BLaER1 treated with 17β-estradiol and CSF1 and Interleukin-3, amounts not matched to agents 10 nM and 100 nM (cell line): ENCODE measurements at regions not wholly inside any gene's neighbourhood (a gene's known extent, or its start where the extent isn't known, plus 50 kb on each side); places are given as distances from the start of the nearest gene placed in this dataset.
"Not testable (repeated sequence)": the region's sequence is repeated elsewhere in the genome, so short reads cannot be mapped to it uniquely, and the experiment has no call there.

ENCODE experiments used
- H3K27ac ChIP-seq, 11 experiments: shearing (Covaris generic); formaldehyde crosslinking; 2 replicates each; pipeline ENCODE4 v1.8.1; 2022
- H3K27me3 ChIP-seq, 11 experiments: shearing (Covaris generic); formaldehyde crosslinking; 2 replicates each; pipeline ENCODE4 v1.8.1; 2022
- H3K36me3 ChIP-seq, 11 experiments: shearing (Covaris generic); formaldehyde crosslinking; 2 replicates each; pipeline ENCODE4 v1.8.1; 2022
- H3K4me1 ChIP-seq, 10 experiments: shearing (Covaris generic); formaldehyde crosslinking; 2 replicates each; pipeline ENCODE4 v1.8.1; 2022
- H3K4me2 ChIP-seq, 11 experiments: shearing (Covaris generic); formaldehyde crosslinking; 2 replicates each; pipeline ENCODE4 v1.8.1; 2022
- H3K4me3 ChIP-seq, 10 experiments: shearing (Covaris generic); formaldehyde crosslinking; 2 replicates each; pipeline ENCODE4 v1.8.1; 2022
- H3K9ac ChIP-seq, 11 experiments: shearing (Covaris generic); formaldehyde crosslinking; 2 replicates each; pipeline ENCODE4 v1.8.1; 2022
- H3K9me3 ChIP-seq, 11 experiments: shearing (Covaris generic); formaldehyde crosslinking; replicated peaks in 1 of 11; 2 replicates each; pipeline ENCODE4 v1.8.1; 2022
- H4K20me1 ChIP-seq, 11 experiments: shearing (Covaris generic); formaldehyde crosslinking; 2 replicates each; pipeline ENCODE4 v1.8.1; 2022
- Cebpa-rat ChIP-seq, 11 experiments: shearing (Covaris generic); IDR thresholded peaks; 2 replicates each; pipeline ENCODE4 v1.8.1; 2022

- H3K4me3 ChIP-seq, result no peak overlapping the region
- H3K4me1 ChIP-seq, result peaks cover 0 to 41% (median 26%) of the 10 kb centered on the region in 10 experiments; a peak in 14 of 20 replicates
- peak overlapping the region in 3 of 11 experiments; percentile 2 to 16 (median 9); a peak in 1 of 22 replicates for H3K4me2 ChIP-seq
- H4K20me1 ChIP-seq, result no peaks in the 10 kb centered on the region
- TF ChIP-seq Cebpa-rat (IDR thresholded peaks at IDR 0.05), result no peak
- no peak overlapping the region for H3K9ac ChIP-seq
- no peak overlapping the region for H3K27ac ChIP-seq
- H3K9me3 ChIP-seq, result no peaks in the 10 kb centered on the region
- H3K36me3 ChIP-seq, result no peaks in the 10 kb centered on the region
- H3K27me3 ChIP-seq, result no peaks in the 10 kb centered on the region
Measured at GRCh38 chr1:5729636-5730145, 262.5 kb downstream of the NPHP4 start.

- Histone ChIP-seq H3K9me3 (peaks cover 2 to 7% (median 6%) of the 10 kb centered on the region in 11 experiments), H3K36me3 (no peaks in the 10 kb centered on the region; a peak in 1 of 22 replicates), H3K27me3 (no peaks in the 10 kb centered on the region), H3K9ac (no peak overlapping the region), H3K4me2 (peak overlapping the region in 7 of 11 experiments; percentile 24 to 60 (median 49); a peak in 11 of 22 replicates), H3K4me3 (no peak overlapping the region), H3K27ac (no peak overlapping the region), H4K20me1 (no peaks in the 10 kb centered on the region), H3K4me1 (peaks cover 0 to 41% (median 26%) of the 10 kb centered on the region in 10 experiments; a peak in 14 of 20 replicates)
- TF ChIP-seq Cebpa-rat (IDR thresholded peaks at IDR 0.05), result no peak
Measured at GRCh38 chr1:5728663-5729355, 263.4 kb downstream of the NPHP4 start.

GRCh38 chr1:5727871-5728643 lies 264.2 kb downstream of the NPHP4 start:
- H3K9ac ChIP-seq, result peak overlapping the region in 1 of 11 experiments; percentile 13; a peak in 1 of 22 replicates
- peaks cover 9 to 15% (median 12%) of the 10 kb centered on the region in 11 experiments for H3K9me3 ChIP-seq
- H3K27me3 ChIP-seq, result no peaks in the 10 kb centered on the region
- peak overlapping the region in 8 of 11 experiments; percentile 21 to 60 (median 41); a peak in 16 of 22 replicates for H3K4me2 ChIP-seq
- no peaks in the 10 kb centered on the region; a peak in 1 of 22 replicates for H3K36me3 ChIP-seq
- H3K4me3 ChIP-seq, result no peak overlapping the region
- no peak overlapping the region for H3K27ac ChIP-seq
- no peaks in the 10 kb centered on the region for H4K20me1 ChIP-seq
- H3K4me1 ChIP-seq, result peaks cover 0 to 41% (median 26%) of the 10 kb centered on the region in 10 experiments; a peak in 14 of 20 replicates
- no peak for TF ChIP-seq Cebpa-rat (IDR thresholded peaks at IDR 0.05)

GRCh38 chr1:5727191-5727590 lies 265.0 kb downstream of the NPHP4 start:
- H3K27ac ChIP-seq, result no peak overlapping the region
- H3K9me3 ChIP-seq, result peaks cover 9 to 20% (median 15%) of the 10 kb centered on the region in 11 experiments
- no peaks in the 10 kb centered on the region; a peak in 1 of 22 replicates for H3K36me3 ChIP-seq
- no peaks in the 10 kb centered on the region for H3K27me3 ChIP-seq
- TF ChIP-seq Cebpa-rat (IDR thresholded peaks at IDR 0.05), result no peak
- H3K9ac ChIP-seq, result no peak overlapping the region
- H3K4me1 ChIP-seq, result peaks cover 0 to 41% (median 26%) of the 10 kb centered on the region in 10 experiments; a peak in 14 of 20 replicates
- no peak overlapping the region for H3K4me3 ChIP-seq
- H4K20me1 ChIP-seq, result no peaks in the 10 kb centered on the region
- H3K4me2 ChIP-seq, result peak overlapping the region in 7 of 11 experiments; percentile 21 to 60 (median 33); a peak in 12 of 22 replicates

GRCh38 chr1:5726586-5727184 lies 265.5 kb downstream of the NPHP4 start:
- H3K9me3 ChIP-seq, result peaks cover 9 to 23% (median 17%) of the 10 kb centered on the region in 11 experiments
- H3K27ac ChIP-seq, H4K20me1 ChIP-seq, H3K4me3 ChIP-seq, H3K36me3 ChIP-seq, H3K9ac ChIP-seq, H3K27me3 ChIP-seq: not testable (repeated sequence)
- H3K4me1 ChIP-seq, result peaks cover 0 to 43% (median 26%) of the 10 kb centered on the region in 10 experiments; a peak in 14 of 20 replicates
- H3K4me2 ChIP-seq, result peak overlapping the region in 6 of 11 experiments; percentile 10 to 37 (median 29); a peak in 7 of 22 replicates

- no peak overlapping the region for H3K9ac ChIP-seq
- no peaks in the 10 kb centered on the region; a peak in 1 of 22 replicates for H3K36me3 ChIP-seq
- H3K27ac ChIP-seq, result no peak overlapping the region
- H4K20me1 ChIP-seq, result no peaks in the 10 kb centered on the region
- H3K27me3 ChIP-seq, result no peaks in the 10 kb centered on the region
- peaks cover 0 to 50% (median 27%) of the 10 kb centered on the region in 10 experiments; a peak in 14 of 20 replicates for H3K4me1 ChIP-seq
- H3K4me2 ChIP-seq, result peak overlapping the region in 5 of 11 experiments; percentile 10 to 37 (median 34); a peak in 7 of 22 replicates
- TF ChIP-seq Cebpa-rat (IDR thresholded peaks at IDR 0.05), result no peak
- H3K4me3 ChIP-seq, result no peak overlapping the region
- H3K9me3 ChIP-seq, result peaks cover 9 to 25% (median 19%) of the 10 kb centered on the region in 11 experiments
Measured at GRCh38 chr1:5725855-5726585, 266.2 kb downstream of the NPHP4 start.

- Histone ChIP-seq H3K4me3 (no peak overlapping the region), H3K27me3 (0 out of 22 replicates have a peak, but pooled peaks cover 0 to 1% (median 0%) of the 10 kb centered on the region in 11 experiments), H3K4me2 (peak overlapping the region in 2 of 11 experiments; percentile 24 to 34; a peak in 2 of 22 replicates), H4K20me1 (no peaks in the 10 kb centered on the region), H3K9ac (no peak overlapping the region), H3K4me1 (peaks cover 0 to 56% (median 33%) of the 10 kb centered on the region in 10 experiments; a peak in 15 of 20 replicates), H3K9me3 (peaks cover 9 to 25% (median 19%) of the 10 kb centered on the region in 11 experiments), H3K27ac (no peak overlapping the region), H3K36me3 (no peaks in the 10 kb centered on the region; a peak in 1 of 22 replicates)
- TF ChIP-seq Cebpa-rat (IDR thresholded peaks at IDR 0.05), result no peak
Measured at GRCh38 chr1:5725406-5725805, 266.8 kb downstream of the NPHP4 start.

GRCh38 chr1:5724847-5725246 lies 267.4 kb downstream of the NPHP4 start:
- Histone ChIP-seq H3K4me1 (peaks cover 3 to 58% (median 38%) of the 10 kb centered on the region in 10 experiments; a peak in 17 of 20 replicates), H3K27ac (no peak overlapping the region), H3K36me3 (no peaks in the 10 kb centered on the region; a peak in 1 of 22 replicates), H3K27me3 (peaks cover 0 to 5% (median 0%) of the 10 kb centered on the region in 11 experiments; a peak in 2 of 22 replicates), H3K9ac (no peak overlapping the region), H3K4me2 (no peak overlapping the region), H3K9me3 (peaks cover 9 to 25% (median 19%) of the 10 kb centered on the region in 11 experiments), H4K20me1 (no peaks in the 10 kb centered on the region), H3K4me3 (no peak overlapping the region)
- TF ChIP-seq Cebpa-rat (IDR thresholded peaks at IDR 0.05), result no peak
